Gastroesophageal sphincter (tissue), 3 donors: ENCODE measurements at regions not wholly inside any gene's neighbourhood (a gene's known extent, or its start where the extent isn't known, plus 50 kb on each side); places are given as distances from the start of the nearest gene placed in this dataset.

Experiments used
- CTCF ChIP-seq, 4 experiments: fragments of 200-600 bp in 2 of 4; fragments of 450-650 bp in 2 of 4; sonication (generic) in 1 of 4; IDR thresholded peaks; one replicate each; pipeline ENCODE4 v1.5.1; 2017 to 2019; ENCODE audit warnings: antibody characterized with exemption in 4 of 4, mild to moderate bottlenecking in 2 of 4, moderate library complexity in 2 of 4
- EP300 ChIP-seq: sonication (generic); formaldehyde crosslinking; IDR thresholded peaks from one replicate; pipeline ENCODE4 v1.6.1; 2017; ENCODE audit warnings: antibody characterized with exemption, mild to moderate bottlenecking
- POLR2A ChIP-seq, 2 donors: fragments of 450-650 bp; IDR thresholded peaks; one replicate each; pipeline ENCODE4 v1.6.1; 2017; ENCODE audit warnings: antibody characterized with exemption in 2 of 2, mild to moderate bottlenecking in 2 of 2, moderate library complexity in 1 of 2
- POLR2AphosphoS5 ChIP-seq: sonication (generic); formaldehyde crosslinking; IDR thresholded peaks from one replicate; pipeline ENCODE4 v1.6.1; 2017; ENCODE audit warnings: antibody characterized with exemption

- no peak for TF ChIP-seq POLR2A (IDR thresholded peaks at IDR 0.05)
- no peak for TF ChIP-seq POLR2AphosphoS5
- TF ChIP-seq CTCF (IDR thresholded peaks at IDR 0.05): no peak
- TF ChIP-seq EP300: no peak
These were observed 783.2 kb upstream of the LRRN3 start for GRCh38 chr7:110307776-110308175.
